WERI-Rb-1 (cell line): ENCODE measurements at regions not wholly inside any gene's neighbourhood (a gene's known extent, or its start where the extent isn't known, plus 50 kb on each side); places are given as distances from the start of the nearest gene placed in this dataset.

Experiments
- DNase-seq: peaks from one replicate; pipeline ENCODE4 v3.0.0-alpha.2; 2020
- H3K27ac ChIP-seq: fragments of 250-450 bp; sonication (Bioruptor Pico); 2 replicates; pipeline ENCODE4 v1.5.1; 2020; ENCODE audit warnings: mild to moderate bottlenecking, moderate library complexity
- H3K27me3 ChIP-seq: fragments of 250-450 bp; sonication (Bioruptor Pico); 2 replicates; pipeline ENCODE4 v1.5.1; 2021; ENCODE audit warnings: mild to moderate bottlenecking, low read depth, moderate library complexity; ENCODE audit not compliant: insufficient read depth, severe bottlenecking
- H3K36me3 ChIP-seq: fragments of 250-450 bp; sonication (Bioruptor Pico); 2 replicates; pipeline ENCODE4 v1.5.1; 2020; ENCODE audit warnings: mild to moderate bottlenecking, moderate library complexity
- H3K4me3 ChIP-seq: 2 replicates; pipeline ENCODE4 v1.5.1; 2011; ENCODE audit warnings: low read depth, mild to moderate bottlenecking, control low read depth, low read length
- H3K9me3 ChIP-seq: fragments of 250-450 bp; sonication (Bioruptor Pico); 2 replicates; pipeline ENCODE4 v1.5.1; 2021; ENCODE audit warnings: mild to moderate bottlenecking, moderate library complexity; ENCODE audit not compliant: severe bottlenecking
- TF ChIP-seq, protein P1 (sequence below): IDR thresholded peaks from 2 replicates; pipeline ENCODE4 v1.5.1; 2011; ENCODE audit warnings: low read depth, mild to moderate bottlenecking, control low read depth, inconsistent platforms, low read length

DNA sequence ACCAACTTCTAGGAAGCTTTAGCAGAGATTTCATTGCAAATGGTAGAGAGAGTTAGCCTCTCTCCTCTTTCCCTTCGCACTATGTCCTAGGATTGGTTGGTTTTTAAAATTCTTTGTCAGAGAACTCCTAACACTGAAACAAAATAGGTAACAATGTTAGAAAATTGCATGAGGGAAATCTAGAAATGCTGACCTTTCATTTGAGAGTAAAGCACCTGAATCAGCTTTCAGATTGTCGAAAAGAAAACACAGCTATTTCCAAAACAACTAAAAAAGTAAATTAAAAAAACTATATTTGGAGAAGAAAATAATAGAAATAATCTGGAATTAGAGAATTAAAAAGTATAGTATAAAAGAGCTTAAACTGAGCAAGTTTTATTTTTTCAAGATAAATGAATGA is 108.1 kb upstream of the GK2 start:
- Histone ChIP-seq H3K4me3 (no peak overlapping the region), H3K36me3 (no peaks in the 10 kb centered on the region), H3K27ac (no peak overlapping the region), H3K9me3 (peaks cover 5% of the 10 kb centered on the region), H3K27me3 (no peaks in the 10 kb centered on the region)
- DNase-seq, result no peak
- TF ChIP-seq, protein P1, sequence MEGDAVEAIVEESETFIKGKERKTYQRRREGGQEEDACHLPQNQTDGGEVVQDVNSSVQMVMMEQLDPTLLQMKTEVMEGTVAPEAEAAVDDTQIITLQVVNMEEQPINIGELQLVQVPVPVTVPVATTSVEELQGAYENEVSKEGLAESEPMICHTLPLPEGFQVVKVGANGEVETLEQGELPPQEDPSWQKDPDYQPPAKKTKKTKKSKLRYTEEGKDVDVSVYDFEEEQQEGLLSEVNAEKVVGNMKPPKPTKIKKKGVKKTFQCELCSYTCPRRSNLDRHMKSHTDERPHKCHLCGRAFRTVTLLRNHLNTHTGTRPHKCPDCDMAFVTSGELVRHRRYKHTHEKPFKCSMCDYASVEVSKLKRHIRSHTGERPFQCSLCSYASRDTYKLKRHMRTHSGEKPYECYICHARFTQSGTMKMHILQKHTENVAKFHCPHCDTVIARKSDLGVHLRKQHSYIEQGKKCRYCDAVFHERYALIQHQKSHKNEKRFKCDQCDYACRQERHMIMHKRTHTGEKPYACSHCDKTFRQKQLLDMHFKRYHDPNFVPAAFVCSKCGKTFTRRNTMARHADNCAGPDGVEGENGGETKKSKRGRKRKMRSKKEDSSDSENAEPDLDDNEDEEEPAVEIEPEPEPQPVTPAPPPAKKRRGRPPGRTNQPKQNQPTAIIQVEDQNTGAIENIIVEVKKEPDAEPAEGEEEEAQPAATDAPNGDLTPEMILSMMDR, result no peak

DNA sequence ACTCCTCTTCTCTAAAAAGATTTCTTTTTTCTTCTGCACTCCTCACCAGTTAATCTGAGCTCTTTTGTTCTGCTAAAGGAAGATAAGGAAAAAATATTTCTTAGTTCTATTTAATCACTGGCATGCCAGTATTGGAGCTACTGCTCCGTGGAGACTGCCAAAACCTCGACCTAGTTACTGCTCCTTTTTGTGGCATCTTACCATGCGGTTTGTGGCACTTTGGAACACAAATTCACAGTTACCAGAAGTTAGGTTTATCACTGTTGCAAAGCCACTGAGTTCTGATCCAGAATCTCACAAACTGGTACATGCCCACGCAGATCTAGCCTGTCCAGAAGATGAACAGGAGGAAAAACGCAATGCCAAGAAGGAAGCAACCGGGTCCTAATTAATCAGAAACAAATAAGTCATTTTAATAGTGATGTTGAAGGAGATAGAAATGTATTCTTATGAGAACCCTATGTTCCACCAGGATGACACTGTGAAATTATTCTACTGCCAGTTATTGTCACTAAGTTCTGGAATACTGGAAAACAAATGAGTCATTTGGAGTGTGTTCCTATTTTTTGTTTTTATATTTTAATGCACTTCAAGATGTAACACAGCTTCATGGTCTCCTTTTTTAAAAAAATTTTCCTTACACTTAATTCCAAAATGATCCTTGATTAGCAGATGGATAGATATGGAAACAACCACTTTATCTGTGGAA is 106.7 kb upstream of the GK2 start:
- Histone ChIP-seq H3K36me3 (no peaks in the 10 kb centered on the region), H3K27ac (no peak overlapping the region), H3K27me3 (no peaks in the 10 kb centered on the region), H3K4me3 (no peak overlapping the region), H3K9me3 (peaks cover 5% of the 10 kb centered on the region)
- TF ChIP-seq, protein P1, result no peak
- DNase-seq, result no peak

DNA sequence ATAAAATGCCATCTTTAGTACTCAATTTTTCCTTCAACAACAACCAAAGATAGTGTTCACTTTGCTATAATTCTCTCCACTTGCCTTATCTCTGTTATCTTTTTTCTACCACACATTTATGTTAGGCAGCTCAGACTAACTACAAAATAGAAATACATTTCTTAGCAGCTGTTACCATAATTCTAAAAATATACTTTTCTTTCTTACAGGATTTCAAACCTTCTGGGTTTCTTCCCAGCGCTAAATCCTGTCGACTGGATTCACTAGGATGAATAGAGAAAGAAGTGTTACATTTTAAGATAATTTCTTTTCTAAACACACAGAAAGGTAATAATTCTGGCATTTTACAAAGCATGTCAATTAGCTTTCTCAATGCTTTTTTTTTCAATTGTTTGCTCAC is 105.5 kb upstream of the GK2 start:
- peaks cover 5% of the 10 kb centered on the region for H3K9me3 ChIP-seq
- no peak overlapping the region for H3K4me3 ChIP-seq
- no peaks in the 10 kb centered on the region for H3K36me3 ChIP-seq
- no peak for DNase-seq
- TF ChIP-seq, protein P1, result no peak
- no peaks in the 10 kb centered on the region for H3K27me3 ChIP-seq
- no peak overlapping the region for H3K27ac ChIP-seq

DNA sequence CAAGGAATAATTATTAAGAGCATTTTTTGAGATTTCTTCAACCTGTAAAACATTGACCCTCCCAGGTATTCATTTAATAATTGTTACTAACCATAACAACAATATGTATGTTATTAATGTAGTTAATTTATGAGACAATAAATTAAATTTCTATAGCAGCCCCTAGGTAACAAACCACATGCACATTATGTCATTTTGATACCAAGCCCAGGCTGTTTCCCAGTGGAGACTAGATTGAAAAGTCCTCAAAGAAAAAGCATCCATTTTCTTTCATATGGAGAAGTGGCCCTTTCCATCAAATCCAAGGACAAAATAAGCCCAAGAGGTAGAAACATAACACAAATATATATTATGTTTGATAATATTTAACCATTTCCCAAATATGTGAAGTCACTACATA is 104.3 kb upstream of the GK2 start:
- H3K27ac ChIP-seq, result no peak overlapping the region
- no peak for DNase-seq

DNA sequence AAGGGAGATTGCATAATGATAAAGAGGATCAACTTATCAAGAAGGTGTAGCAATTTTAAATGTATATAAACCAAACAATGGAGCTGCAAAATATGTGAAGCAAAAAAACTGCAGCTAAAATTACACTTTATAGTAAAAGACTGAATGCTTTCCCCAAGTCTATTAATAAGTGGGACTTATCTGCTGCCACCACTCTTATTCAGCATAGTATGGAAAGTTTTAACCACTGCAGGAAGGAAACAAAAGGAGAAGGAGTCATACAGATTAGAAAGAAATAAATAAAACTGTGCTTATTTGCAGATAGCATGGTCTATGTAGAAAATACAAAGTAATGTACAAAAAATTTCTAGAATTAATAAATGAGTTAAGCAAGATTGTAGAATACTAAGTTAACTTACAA is 94.1 kb upstream of the GK2 start:
- Histone ChIP-seq H3K36me3 (no peaks in the 10 kb centered on the region), H3K9me3 (no peaks in the 10 kb centered on the region), H3K27me3 (no peaks in the 10 kb centered on the region), H3K4me3 (no peak overlapping the region), H3K27ac (no peak overlapping the region)
- TF ChIP-seq, protein P1, result no peak
- DNase-seq, result no peak

More for the DNA sequence above, 104.3 kb upstream of the GK2 start:
- TF ChIP-seq, protein P1, result no peak
- no peaks in the 10 kb centered on the region for H3K36me3 ChIP-seq
- H3K9me3 ChIP-seq, result no peaks in the 10 kb centered on the region
- H3K27me3 ChIP-seq, result no peaks in the 10 kb centered on the region
- no peak overlapping the region for H3K4me3 ChIP-seq

DNA sequence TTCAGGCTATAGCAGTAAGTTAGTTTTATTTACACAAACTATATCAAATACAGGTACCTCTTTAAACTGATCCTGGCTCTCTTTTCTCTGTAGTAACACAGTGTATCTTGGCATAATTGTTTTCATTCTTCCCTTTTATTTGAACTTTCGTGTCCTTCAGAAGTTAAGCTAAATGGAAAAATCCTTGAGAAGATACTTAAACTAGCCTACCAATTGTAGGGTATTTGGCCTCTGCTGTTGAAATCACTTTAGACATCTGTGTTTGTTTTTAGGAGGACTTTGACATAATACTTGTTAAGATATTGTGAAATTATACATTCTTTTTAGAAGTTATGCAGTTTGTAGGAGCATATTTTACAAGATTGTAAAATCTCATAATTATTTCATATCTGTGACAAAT is 90.3 kb upstream of the GK2 start:
- DNase-seq, result no peak
- Histone ChIP-seq H3K36me3 (no peaks in the 10 kb centered on the region), H3K4me3 (no peak overlapping the region), H3K27ac (no peak overlapping the region), H3K9me3 (no peaks in the 10 kb centered on the region), H3K27me3 (no peaks in the 10 kb centered on the region)
- TF ChIP-seq, protein P1, result no peak
